Left lung (tissue), 4 donors: ENCODE measurements at regions not wholly inside any gene's neighbourhood (a gene's known extent, or its start where the extent isn't known, plus 50 kb on each side); places are given as distances from the start of the nearest gene placed in this dataset.

Experiments used
- ATAC-seq: fragments of 200-7000 bp; cut with Tn5 transposase; one replicate; pipeline ENCODE4 v1.9.1; 2020; ENCODE audit warnings: moderate library complexity
- DNase-seq, 4 donors: peaks; one replicate each; pipeline ENCODE4 v3.0.0-alpha.2; 2013 to 2020
- H3K27ac ChIP-seq, 2 donors: fragments of 200-600 bp; sonication (generic) in 1 of 2; one replicate each; pipeline versions ENCODE4 v1.5.0 to v1.8.0; 2020 to 2021
- H3K27me3 ChIP-seq, 2 donors: fragments of 200-600 bp; sonication (generic) in 1 of 2; one replicate each; pipeline versions ENCODE4 v1.5.0 to v1.8.0; 2020 to 2021
- H3K36me3 ChIP-seq, 2 donors: fragments of 200-600 bp; sonication (generic) in 1 of 2; one replicate each; pipeline versions ENCODE4 v1.5.0 to v1.8.0; 2020 to 2021
- H3K4me1 ChIP-seq, 2 donors: fragments of 200-600 bp; one replicate each; pipeline ENCODE4 v1.8.0; 2021
- H3K4me3 ChIP-seq, 2 donors: fragments of 200-600 bp; sonication (generic) in 1 of 2; one replicate each; pipeline versions ENCODE4 v1.5.0 to v1.8.0; 2020 to 2021; ENCODE audit warnings: mild to moderate bottlenecking in 1 of 2
- H3K9me3 ChIP-seq, 2 donors: fragments of 200-600 bp; sonication (generic) in 1 of 2; one replicate each; pipeline versions ENCODE4 v1.5.0 to v1.8.0; 2020 to 2021
- intact Hi-C, 2 donors: fragments of 100-400 bp; cut with DNase I; formaldehyde crosslinking; loops; one replicate each; pipeline versions ENCODE4 v1.11.2 to v1.14.2; 2022
- TF ChIP-seq, protein P1 (sequence below), 2 donors: fragments of 200-600 bp; sonication (generic) in 1 of 2; IDR thresholded peaks; one replicate each; pipeline versions ENCODE4 v1.5.0 to v1.8.0; 2021; ENCODE audit warnings: antibody characterized with exemption in 2 of 2
- donor health status: DM: no; HTN: yes; CAD: no.
- donor health status: DM: no; HTN: no; CAD: no.

GRCh38 chr2:215817046-215817445 is 196.3 kb downstream of the MREG start:
- no peak overlapping the region for H3K27ac ChIP-seq
- H3K36me3 ChIP-seq: no peaks in the 10 kb centered on the region
- peaks cover 0 to 10% of the 10 kb centered on the region in 2 donors for H3K9me3 ChIP-seq
- H3K4me3 ChIP-seq: no peak overlapping the region
- H3K4me1 ChIP-seq: peaks cover 0 to 2% of the 10 kb centered on the region in 2 donors
- no peaks in the 10 kb centered on the region for H3K27me3 ChIP-seq
- TF ChIP-seq, protein P1, sequence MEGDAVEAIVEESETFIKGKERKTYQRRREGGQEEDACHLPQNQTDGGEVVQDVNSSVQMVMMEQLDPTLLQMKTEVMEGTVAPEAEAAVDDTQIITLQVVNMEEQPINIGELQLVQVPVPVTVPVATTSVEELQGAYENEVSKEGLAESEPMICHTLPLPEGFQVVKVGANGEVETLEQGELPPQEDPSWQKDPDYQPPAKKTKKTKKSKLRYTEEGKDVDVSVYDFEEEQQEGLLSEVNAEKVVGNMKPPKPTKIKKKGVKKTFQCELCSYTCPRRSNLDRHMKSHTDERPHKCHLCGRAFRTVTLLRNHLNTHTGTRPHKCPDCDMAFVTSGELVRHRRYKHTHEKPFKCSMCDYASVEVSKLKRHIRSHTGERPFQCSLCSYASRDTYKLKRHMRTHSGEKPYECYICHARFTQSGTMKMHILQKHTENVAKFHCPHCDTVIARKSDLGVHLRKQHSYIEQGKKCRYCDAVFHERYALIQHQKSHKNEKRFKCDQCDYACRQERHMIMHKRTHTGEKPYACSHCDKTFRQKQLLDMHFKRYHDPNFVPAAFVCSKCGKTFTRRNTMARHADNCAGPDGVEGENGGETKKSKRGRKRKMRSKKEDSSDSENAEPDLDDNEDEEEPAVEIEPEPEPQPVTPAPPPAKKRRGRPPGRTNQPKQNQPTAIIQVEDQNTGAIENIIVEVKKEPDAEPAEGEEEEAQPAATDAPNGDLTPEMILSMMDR (IDR thresholded peaks at IDR 0.05): no peak
- DNase-seq (no peak), ATAC-seq (no peak)
- intact Hi-C loops: no loop called here

DNA sequence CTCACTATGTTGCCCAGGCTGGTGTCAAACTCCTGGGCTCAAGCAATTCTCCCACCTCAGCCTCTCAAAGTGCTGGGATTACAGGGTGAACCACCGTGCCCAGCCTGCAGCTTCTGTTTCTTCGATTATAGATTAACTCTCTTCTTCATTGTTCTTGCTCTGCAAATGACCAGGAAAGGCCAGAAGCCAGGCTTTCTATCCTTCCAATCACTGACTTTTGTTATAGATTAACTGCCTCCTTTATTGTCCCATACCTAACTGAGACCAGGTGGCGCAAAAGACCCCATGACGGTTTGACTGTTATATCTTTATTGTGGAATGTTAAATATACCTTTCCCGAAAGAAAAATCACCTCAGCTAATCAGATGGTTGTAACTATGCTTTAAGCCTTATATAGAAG is 196.9 kb downstream of the MREG start:
- intact Hi-C loops: no loop called here
- Histone ChIP-seq H3K27ac (no peak overlapping the region), H3K9me3 (peaks cover 0 to 10% of the 10 kb centered on the region in 2 donors), H3K27me3 (no peaks in the 10 kb centered on the region), H3K4me1 (peaks cover 0 to 6% of the 10 kb centered on the region in 2 donors), H3K4me3 (no peak overlapping the region), H3K36me3 (no peaks in the 10 kb centered on the region)
- TF ChIP-seq, protein P1 (IDR thresholded peaks at IDR 0.05): no peak
- ATAC-seq (no peak), DNase-seq (no peak)

GRCh38 chr2:215815960-215816359 is 197.4 kb downstream of the MREG start:
- Histone ChIP-seq H3K27ac (no peak overlapping the region), H3K36me3 (no peaks in the 10 kb centered on the region), H3K27me3 (no peaks in the 10 kb centered on the region), H3K9me3 (peaks cover 0 to 8% of the 10 kb centered on the region in 2 donors), H3K4me3 (no peak overlapping the region), H3K4me1 (peaks cover 0 to 9% of the 10 kb centered on the region in 2 donors)
- TF ChIP-seq, protein P1 (IDR thresholded peaks at IDR 0.05): no peak
- ATAC-seq (no peak), DNase-seq (no peak)
- intact Hi-C loops: no loop called here

DNA sequence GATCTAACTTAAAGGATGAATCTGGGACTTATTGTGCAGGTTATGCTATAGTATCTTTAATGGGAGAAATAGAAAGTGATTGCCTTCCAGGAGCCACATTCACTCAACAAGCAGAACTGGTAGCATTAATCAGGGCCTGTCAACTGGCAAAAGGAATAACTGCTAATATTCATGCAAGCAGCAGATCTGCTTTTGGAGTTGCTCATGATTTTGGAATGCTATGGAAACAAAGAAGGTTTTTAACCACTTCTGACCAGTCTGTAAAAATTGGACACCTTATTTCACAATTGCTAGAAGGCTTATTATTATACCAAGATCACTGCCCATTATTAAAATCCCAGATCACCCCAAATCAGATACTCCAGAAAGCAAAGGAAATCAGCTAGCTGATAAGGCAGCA is 200.4 kb downstream of the MREG start:
- TF ChIP-seq, protein P1 (IDR thresholded peaks at IDR 0.05): no peak

GRCh38 chr2:215811409-215812345 is 201.7 kb downstream of the MREG start:
- peak; percentile 34 for ATAC-seq
- TF ChIP-seq, protein P1 (IDR thresholded peaks at IDR 0.05): no peak
- intact Hi-C loops: no loop called here
- DNase-seq: no peak
- no peak overlapping the region for H3K27ac ChIP-seq
- peaks cover 0 to 9% of the 10 kb centered on the region in 2 donors for H3K4me1 ChIP-seq
- H3K27me3 ChIP-seq: no peaks in the 10 kb centered on the region
- no peak overlapping the region for H3K4me3 ChIP-seq
- no peaks in the 10 kb centered on the region for H3K36me3 ChIP-seq
- H3K9me3 ChIP-seq: no peaks in the 10 kb centered on the region

More for the DNA sequence above, 200.4 kb downstream of the MREG start:
- H3K4me3 ChIP-seq: no peak overlapping the region
- H3K27me3 ChIP-seq: no peaks in the 10 kb centered on the region
- no peaks in the 10 kb centered on the region for H3K36me3 ChIP-seq
- peaks cover 0 to 9% of the 10 kb centered on the region in 2 donors for H3K4me1 ChIP-seq
- ATAC-seq: no peak
- no peaks in the 10 kb centered on the region for H3K9me3 ChIP-seq
- DNase-seq: no peak
- H3K27ac ChIP-seq: no peak overlapping the region
- intact Hi-C loops: no loop called here
